ENCODE measurements at regions not wholly inside any gene's neighbourhood (a gene's known extent, or its start where the extent isn't known, plus 50 kb on each side); places are given as distances from the start of the nearest gene placed in this dataset.

DNA sequence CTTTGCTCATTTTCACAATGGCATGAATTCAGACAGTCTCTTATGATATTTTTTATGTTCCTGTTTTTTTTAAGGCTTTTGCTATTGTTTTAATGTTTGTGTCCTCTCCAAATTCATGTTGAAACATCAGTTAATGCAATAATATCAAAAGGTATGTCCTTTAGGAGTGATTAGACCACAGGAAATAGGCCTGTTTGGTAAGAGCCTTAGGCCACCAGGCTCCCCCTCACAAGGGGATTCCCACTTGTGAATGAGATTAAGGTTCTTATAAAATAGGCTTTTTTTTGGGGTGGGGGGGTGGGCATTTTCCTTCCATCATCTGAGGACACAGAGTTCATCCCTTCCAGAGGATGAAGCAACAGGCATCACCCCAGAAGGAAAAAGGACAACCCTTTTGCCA lies 2074.2 kb upstream of the C9orf72 start:
- no peak for DNase-seq (ENCODE audit: low read depth)
- TF ChIP-seq, protein P1, sequence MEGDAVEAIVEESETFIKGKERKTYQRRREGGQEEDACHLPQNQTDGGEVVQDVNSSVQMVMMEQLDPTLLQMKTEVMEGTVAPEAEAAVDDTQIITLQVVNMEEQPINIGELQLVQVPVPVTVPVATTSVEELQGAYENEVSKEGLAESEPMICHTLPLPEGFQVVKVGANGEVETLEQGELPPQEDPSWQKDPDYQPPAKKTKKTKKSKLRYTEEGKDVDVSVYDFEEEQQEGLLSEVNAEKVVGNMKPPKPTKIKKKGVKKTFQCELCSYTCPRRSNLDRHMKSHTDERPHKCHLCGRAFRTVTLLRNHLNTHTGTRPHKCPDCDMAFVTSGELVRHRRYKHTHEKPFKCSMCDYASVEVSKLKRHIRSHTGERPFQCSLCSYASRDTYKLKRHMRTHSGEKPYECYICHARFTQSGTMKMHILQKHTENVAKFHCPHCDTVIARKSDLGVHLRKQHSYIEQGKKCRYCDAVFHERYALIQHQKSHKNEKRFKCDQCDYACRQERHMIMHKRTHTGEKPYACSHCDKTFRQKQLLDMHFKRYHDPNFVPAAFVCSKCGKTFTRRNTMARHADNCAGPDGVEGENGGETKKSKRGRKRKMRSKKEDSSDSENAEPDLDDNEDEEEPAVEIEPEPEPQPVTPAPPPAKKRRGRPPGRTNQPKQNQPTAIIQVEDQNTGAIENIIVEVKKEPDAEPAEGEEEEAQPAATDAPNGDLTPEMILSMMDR (conservative IDR thresholded peaks at IDR 0.05; ENCODE audit: low read depth, low read length): no peak

DNA sequence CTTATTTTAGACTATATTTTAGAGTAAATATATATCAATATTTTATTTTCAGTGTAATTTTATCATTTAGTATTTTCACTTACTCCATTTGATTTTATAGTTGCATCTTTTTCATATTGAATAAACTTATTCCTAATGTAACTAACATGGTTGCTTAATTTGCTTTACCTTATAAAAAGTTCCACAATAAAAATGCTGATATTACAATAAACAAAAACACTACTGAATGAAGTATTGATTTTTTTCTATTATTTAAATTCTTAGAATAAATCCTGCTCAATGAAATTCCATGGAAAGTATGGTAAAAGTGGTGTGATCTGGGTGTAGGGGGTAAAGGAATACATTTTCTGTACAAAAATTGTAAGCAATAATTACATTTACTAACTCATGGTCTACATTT lies 2074.9 kb upstream of the C9orf72 start:
- H3K4me3 ChIP-seq (ENCODE audit: low read depth, low read length): no peak overlapping the region
- no peak for DNase-seq (ENCODE audit: low read depth)
- TF ChIP-seq, protein P1 (conservative IDR thresholded peaks at IDR 0.05; ENCODE audit: low read depth, low read length): no peak

More for the DNA sequence above, 2074.2 kb upstream of the C9orf72 start:
- no peak overlapping the region for H3K4me3 ChIP-seq (ENCODE audit: low read depth, low read length)

DNA sequence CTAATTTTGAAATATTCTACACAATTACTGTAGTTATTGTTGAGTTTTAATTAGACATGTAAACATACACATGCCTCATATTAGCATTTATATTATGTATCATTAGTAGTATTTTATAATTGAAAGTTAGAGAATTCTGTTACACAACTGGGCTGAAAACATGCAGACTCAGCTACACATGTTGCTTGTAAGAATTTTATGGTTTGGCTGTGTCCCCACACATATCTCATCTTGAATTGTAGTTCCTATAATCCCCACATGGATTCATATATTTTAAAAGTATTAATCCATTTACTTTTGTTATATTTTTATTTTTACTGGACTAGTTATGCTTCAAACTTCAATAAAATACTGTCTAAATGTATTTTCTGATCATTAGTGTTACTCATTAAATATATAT lies 2075.3 kb upstream of the C9orf72 start:
- TF ChIP-seq, protein P1 (conservative IDR thresholded peaks at IDR 0.05; ENCODE audit: low read depth, low read length): no peak
- no peak overlapping the region for H3K4me3 ChIP-seq (ENCODE audit: low read depth, low read length)
- DNase-seq (ENCODE audit: low read depth): peak; percentile 33

DNA sequence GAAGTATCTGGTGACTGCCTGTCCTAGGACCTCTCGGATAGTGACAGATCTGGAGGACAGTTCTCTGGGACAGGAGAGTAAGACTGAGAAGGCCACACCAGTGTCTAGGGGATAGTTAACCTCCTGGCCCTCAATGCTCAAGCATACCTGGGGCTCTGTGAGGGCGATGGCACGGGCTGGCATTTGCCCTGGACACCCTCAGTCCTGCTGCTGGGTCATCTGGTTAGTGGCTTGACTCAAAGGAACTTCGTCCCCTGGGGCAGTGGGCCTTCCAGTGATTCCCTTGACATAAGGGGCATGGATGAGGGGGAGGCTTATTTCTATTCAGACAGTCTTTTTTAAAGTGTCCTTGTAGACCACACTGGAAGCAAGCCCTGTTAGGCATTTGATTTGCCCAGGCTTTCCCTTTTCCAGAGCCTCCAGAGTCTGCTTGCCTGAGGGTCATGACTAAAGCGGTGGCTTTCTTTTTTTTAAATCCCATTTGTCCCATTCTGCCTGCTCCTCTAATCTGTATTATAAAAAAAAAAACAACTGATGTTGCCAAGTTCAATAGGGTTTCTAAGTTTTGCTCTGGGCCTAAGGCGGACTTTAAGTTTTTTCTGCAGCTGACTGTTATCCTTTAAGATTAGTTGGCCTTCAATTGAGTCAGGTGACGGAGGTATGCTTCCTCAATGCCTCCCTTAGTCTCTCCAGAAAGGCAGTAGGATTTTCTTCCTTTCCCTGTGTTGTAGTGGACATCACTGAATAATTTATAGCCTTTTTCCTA lies 2083.5 kb upstream of the C9orf72 start:
- DNase-seq (ENCODE audit: low read depth): no peak
- TF ChIP-seq, protein P1 (conservative IDR thresholded peaks at IDR 0.05; ENCODE audit: low read depth, low read length): no peak
- H3K4me3 ChIP-seq (ENCODE audit: low read depth, low read length): no peak overlapping the region

DNA sequence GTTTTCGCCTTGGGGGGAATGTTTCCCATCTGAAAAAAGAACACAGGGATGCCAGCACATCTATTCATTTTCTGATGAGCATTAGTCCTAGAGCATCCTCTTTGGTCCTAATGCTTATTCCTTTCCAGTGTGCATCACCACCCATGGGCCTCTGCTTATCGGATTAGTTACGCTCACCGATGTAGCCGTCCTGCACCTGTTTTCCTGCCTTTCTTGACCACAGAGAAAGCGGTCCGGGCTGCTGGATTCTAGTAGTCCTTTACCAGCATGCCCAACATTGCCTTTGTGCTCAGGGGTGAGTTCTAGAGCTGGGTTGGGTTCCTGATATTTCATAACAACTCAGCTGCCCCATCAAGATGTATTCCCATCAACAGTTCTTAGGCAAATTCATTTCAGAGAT lies 2084.5 kb upstream of the C9orf72 start:
- TF ChIP-seq, protein P1 (conservative IDR thresholded peaks at IDR 0.05; ENCODE audit: low read depth, low read length): no peak
- no peak overlapping the region for H3K4me3 ChIP-seq (ENCODE audit: low read depth, low read length)
- no peak for DNase-seq (ENCODE audit: low read depth)

DNA sequence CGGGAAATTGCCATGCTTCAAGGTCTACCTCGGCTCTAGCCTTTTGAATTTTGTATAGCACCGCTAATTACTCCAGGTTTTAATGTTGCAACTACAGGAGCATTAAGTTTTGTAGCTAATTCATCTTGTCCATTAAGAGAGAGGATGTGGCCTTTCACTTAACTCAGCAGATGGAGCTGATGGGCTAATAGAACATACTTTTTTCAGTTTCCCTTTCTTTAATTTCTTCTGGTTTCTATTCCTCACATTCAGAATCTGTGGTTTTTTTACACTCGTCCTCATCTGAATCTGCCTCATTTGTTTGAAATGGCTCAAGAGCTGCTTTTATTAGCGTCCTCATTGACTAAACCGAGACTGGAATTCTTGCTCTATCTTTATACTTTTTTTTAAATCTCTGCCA lies 2085.7 kb upstream of the C9orf72 start:
- DNase-seq (ENCODE audit: low read depth): no peak
- TF ChIP-seq, protein P1 (conservative IDR thresholded peaks at IDR 0.05; ENCODE audit: low read depth, low read length): no peak

DNA sequence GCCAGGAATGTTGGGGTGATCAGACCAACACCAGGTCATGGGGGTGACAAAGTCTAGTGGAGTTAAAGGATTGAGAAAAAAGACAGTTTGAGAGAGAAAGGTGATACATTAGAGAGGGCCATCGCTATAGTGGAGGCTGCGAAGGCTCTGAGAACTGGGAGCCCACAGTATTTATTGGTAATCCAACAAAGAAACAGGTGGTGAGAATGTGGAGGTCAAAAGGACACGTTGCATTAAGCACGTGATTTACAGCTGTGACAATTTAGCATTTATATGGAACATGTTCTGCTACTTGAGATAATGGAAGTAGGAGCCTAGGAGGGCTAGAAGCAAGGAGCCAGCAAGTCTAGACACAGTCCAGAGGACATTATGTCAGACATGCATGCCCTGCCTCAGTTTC lies 2086.5 kb upstream of the C9orf72 start:
- TF ChIP-seq, protein P1 (conservative IDR thresholded peaks at IDR 0.05; ENCODE audit: low read depth, low read length): no peak
- DNase-seq (ENCODE audit: low read depth): no peak
- H3K4me3 ChIP-seq (ENCODE audit: low read depth, low read length): no peak overlapping the region

More for the DNA sequence above, 2085.7 kb upstream of the C9orf72 start:
- no peak overlapping the region for H3K4me3 ChIP-seq (ENCODE audit: low read depth, low read length)

Data from choroid plexus epithelial cell (primary cell).